Parathyroid adenoma (tissue), 2 donors: ENCODE measurements at regions not wholly inside any gene's neighbourhood (a gene's known extent, or its start where the extent isn't known, plus 50 kb on each side); places are given as distances from the start of the nearest gene placed in this dataset.

Source experiments
- H2AFZ ChIP-seq: fragments of 300-600 bp; sonication (generic); one replicate; pipeline ENCODE4 v1.7.0; 2017; ENCODE audit warnings: antibody characterized with exemption, mild to moderate bottlenecking
- H3K27ac ChIP-seq: fragments of 300-600 bp; sonication (generic); one replicate; pipeline ENCODE4 v1.7.0; 2017
- H3K27me3 ChIP-seq: fragments of 300-600 bp; sonication (generic); one replicate; pipeline ENCODE4 v1.7.0; 2017; ENCODE audit warnings: low read length; ENCODE audit not compliant: control insufficient read depth, insufficient read depth
- H3K36me3 ChIP-seq: fragments of 300-600 bp; sonication (generic); one replicate; pipeline ENCODE4 v1.7.0; 2017; ENCODE audit warnings: low read length; ENCODE audit not compliant: control insufficient read depth, insufficient read depth
- H3K4me1 ChIP-seq: fragments of 300-600 bp; sonication (generic); one replicate; pipeline ENCODE4 v1.7.0; 2017; ENCODE audit warnings: control low read depth
- H3K4me2 ChIP-seq: fragments of 300-600 bp; sonication (generic); one replicate; pipeline ENCODE4 v1.7.0; 2017; ENCODE audit warnings: low read length
- H3K4me3 ChIP-seq: fragments of 300-600 bp; sonication (generic); one replicate; pipeline ENCODE4 v1.7.0; 2017; ENCODE audit warnings: low read depth, low read length
- H3K79me2 ChIP-seq: fragments of 300-600 bp; sonication (generic); one replicate; pipeline ENCODE4 v1.7.0; 2017; ENCODE audit warnings: control low read depth
- H3K9ac ChIP-seq: fragments of 300-600 bp; sonication (generic); one replicate; pipeline ENCODE4 v1.7.0; 2017; ENCODE audit warnings: mild to moderate bottlenecking
- H3K9me3 ChIP-seq: fragments of 300-600 bp; sonication (generic); one replicate; pipeline ENCODE4 v1.7.0; 2017; ENCODE audit warnings: low read length; ENCODE audit not compliant: control insufficient read depth
- TF ChIP-seq, protein P1 (sequence below): fragments of 300-600 bp; sonication (generic); IDR thresholded peaks from one replicate; pipeline ENCODE4 v1.7.0; 2017; ENCODE audit warnings: antibody characterized with exemption, mild to moderate bottlenecking
- donor health status: primary hyperparathyroidism.

DNA sequence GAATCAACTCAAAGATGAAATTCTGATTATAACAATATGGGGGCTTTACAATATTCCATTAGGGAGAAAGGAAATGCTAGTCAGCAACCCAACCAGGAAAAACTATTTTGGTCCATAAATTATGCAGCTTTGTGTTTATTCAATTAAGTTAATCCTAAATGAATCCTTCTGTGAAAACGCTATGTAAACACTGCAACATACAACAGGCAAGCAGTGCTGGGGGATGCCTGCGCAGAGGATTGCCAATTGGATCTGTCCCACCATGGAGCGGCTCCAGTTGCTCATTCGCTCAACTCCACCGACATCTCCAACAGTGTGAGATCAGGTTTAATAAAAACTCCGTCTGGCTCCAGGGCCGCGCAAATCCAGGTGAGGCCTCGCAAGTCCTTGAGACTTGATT lies 290.5 kb upstream of the VEPH1 start:
- H3K4me1 ChIP-seq = no peaks in the 10 kb centered on the region
- no peak overlapping the region for H2AFZ ChIP-seq
- H3K27ac ChIP-seq = no peak overlapping the region
- H3K4me2 ChIP-seq = no peak overlapping the region
- no peaks in the 10 kb centered on the region for H3K36me3 ChIP-seq
- no peaks in the 10 kb centered on the region for H3K79me2 ChIP-seq
- H3K9ac ChIP-seq = no peak overlapping the region
- H3K9me3 ChIP-seq = no peaks in the 10 kb centered on the region
- H3K27me3 ChIP-seq = no peaks in the 10 kb centered on the region
- TF ChIP-seq, protein P1, sequence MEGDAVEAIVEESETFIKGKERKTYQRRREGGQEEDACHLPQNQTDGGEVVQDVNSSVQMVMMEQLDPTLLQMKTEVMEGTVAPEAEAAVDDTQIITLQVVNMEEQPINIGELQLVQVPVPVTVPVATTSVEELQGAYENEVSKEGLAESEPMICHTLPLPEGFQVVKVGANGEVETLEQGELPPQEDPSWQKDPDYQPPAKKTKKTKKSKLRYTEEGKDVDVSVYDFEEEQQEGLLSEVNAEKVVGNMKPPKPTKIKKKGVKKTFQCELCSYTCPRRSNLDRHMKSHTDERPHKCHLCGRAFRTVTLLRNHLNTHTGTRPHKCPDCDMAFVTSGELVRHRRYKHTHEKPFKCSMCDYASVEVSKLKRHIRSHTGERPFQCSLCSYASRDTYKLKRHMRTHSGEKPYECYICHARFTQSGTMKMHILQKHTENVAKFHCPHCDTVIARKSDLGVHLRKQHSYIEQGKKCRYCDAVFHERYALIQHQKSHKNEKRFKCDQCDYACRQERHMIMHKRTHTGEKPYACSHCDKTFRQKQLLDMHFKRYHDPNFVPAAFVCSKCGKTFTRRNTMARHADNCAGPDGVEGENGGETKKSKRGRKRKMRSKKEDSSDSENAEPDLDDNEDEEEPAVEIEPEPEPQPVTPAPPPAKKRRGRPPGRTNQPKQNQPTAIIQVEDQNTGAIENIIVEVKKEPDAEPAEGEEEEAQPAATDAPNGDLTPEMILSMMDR = no peak
- H3K4me3 ChIP-seq = no peak overlapping the region

DNA sequence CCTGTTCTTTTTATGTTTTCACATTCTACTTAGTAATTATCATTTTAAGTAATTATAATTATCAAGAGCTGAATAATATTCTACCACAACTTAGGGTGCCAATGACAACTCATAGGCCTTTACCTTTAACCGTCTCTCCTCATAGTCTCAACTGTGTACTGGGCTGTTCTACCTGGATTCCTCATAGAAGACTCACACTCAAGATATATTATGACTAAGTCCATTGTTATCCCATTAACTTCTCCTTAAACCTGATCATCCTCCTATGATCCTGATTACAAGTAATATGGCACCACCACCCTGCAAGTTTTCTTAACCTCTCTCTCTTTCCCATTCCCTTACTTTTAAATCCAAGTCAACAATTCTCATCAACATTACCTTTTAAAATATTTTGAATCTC lies 285.9 kb upstream of the VEPH1 start:
- no peaks in the 10 kb centered on the region for H3K36me3 ChIP-seq
- H2AFZ ChIP-seq = no peak overlapping the region
- no peaks in the 10 kb centered on the region for H3K79me2 ChIP-seq
- H3K4me3 ChIP-seq = no peak overlapping the region
- H3K4me2 ChIP-seq = no peak overlapping the region
- no peaks in the 10 kb centered on the region for H3K27me3 ChIP-seq
- TF ChIP-seq, protein P1 = no peak
- no peaks in the 10 kb centered on the region for H3K4me1 ChIP-seq
- H3K9me3 ChIP-seq = no peaks in the 10 kb centered on the region
- H3K9ac ChIP-seq = no peak overlapping the region
- no peak overlapping the region for H3K27ac ChIP-seq

DNA sequence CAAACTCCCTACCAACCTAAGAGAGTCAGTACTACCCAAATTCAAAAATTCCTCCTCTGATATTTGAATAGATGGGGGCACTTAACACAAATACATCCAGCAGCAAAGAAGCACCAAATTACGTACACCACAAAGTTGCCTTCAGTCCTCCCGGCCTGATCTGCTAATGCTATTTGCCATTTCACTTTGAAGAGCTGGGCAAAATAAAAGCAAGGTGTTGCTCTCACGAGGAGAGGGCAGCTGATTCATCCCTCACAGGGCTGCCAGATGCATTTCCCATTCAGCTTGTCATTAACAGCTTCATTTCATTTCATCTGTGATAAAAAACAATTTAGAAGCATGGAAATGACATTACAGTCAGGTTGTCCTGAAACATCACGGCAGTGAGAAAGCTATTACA lies 283.4 kb upstream of the VEPH1 start:
- H3K27ac ChIP-seq = no peak overlapping the region

DNA sequence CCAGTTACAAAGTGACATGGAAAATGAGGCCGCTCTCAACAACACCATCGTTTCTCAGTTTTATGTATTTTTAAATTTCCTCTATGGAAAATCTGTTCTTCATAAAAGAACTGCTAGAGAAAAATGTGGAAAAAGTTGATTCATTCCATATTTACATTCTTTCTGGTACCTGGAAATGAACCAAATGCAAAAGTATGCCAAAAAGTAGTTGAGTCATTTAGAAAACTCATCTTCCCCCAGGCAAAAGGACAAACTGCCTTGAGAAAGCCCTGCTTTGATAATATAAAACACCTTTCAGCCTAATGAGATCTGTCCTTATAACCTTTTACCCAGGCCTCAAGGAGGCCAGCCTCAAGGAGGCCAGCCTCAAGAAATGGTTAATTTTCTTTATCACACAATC lies 283.0 kb upstream of the VEPH1 start:
- Histone ChIP-seq H3K4me3 (no peak overlapping the region), H3K27ac (no peak overlapping the region)
- TF ChIP-seq, protein P1 = no peak

More for the DNA sequence above, 283.4 kb upstream of the VEPH1 start:
- TF ChIP-seq, protein P1 = no peak
- no peaks in the 10 kb centered on the region for H3K9me3 ChIP-seq
- H3K9ac ChIP-seq = no peak overlapping the region
- no peak overlapping the region for H3K4me2 ChIP-seq
- H3K27me3 ChIP-seq = no peaks in the 10 kb centered on the region
- no peak overlapping the region for H2AFZ ChIP-seq
- H3K36me3 ChIP-seq = no peaks in the 10 kb centered on the region
- no peaks in the 10 kb centered on the region for H3K79me2 ChIP-seq
- no peaks in the 10 kb centered on the region for H3K4me1 ChIP-seq
- H3K4me3 ChIP-seq = no peak overlapping the region

DNA sequence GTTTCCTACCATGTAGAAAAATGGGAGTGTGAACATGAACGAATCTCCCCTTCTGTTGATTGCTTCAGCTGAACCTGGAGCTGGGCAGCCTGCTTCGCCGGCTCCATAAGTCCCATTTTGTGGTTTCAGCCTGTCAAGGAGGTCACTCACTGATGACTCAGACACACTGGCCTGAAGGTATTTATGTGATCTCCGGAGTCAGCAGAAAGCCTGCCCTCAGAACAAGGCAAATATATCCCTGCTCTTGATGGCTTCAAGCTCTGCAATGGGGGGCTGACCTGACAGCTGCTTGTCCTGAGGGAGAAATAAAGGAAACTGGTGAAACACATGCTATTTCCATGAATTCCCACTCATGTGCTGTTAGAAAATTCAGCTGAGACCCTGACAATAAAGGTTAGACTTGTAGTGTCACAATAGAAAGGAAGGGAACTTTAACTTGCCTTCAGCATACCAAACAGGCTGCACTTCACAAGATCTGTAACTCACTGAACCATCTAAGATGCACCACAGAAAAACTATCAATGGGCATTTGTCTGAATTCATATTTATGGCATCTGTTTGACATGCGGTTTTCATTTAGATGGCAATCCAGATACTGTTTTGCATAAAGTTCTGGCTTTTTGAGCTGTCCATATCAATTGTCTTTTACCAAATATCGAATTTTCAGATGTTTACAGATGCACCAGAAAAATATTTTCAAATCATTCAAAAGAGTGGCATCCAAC lies 282.0 kb upstream of the VEPH1 start:
- TF ChIP-seq, protein P1 = no peak
- no peaks in the 10 kb centered on the region for H3K36me3 ChIP-seq

More for the DNA sequence above, 283.0 kb upstream of the VEPH1 start:
- H3K4me1 ChIP-seq = no peaks in the 10 kb centered on the region
- no peak overlapping the region for H3K9ac ChIP-seq
- H2AFZ ChIP-seq = no peak overlapping the region
- H3K4me2 ChIP-seq = no peak overlapping the region
- no peaks in the 10 kb centered on the region for H3K9me3 ChIP-seq
- H3K79me2 ChIP-seq = no peaks in the 10 kb centered on the region
- H3K27me3 ChIP-seq = no peaks in the 10 kb centered on the region
- no peaks in the 10 kb centered on the region for H3K36me3 ChIP-seq

More for the DNA sequence above, 282.0 kb upstream of the VEPH1 start:
- Histone ChIP-seq H3K4me2 (no peak overlapping the region), H3K27ac (no peak overlapping the region), H3K4me1 (no peaks in the 10 kb centered on the region), H3K79me2 (no peaks in the 10 kb centered on the region), H3K9ac (no peak overlapping the region), H3K9me3 (no peaks in the 10 kb centered on the region), H3K27me3 (no peaks in the 10 kb centered on the region), H3K4me3 (no peak overlapping the region), H2AFZ (no peak overlapping the region)
